Loucy (cell line): ENCODE measurements at regions not wholly inside any gene's neighbourhood (a gene's known extent, or its start where the extent isn't known, plus 50 kb on each side); places are given as distances from the start of the nearest gene placed in this dataset.
"Not testable (repeated sequence)": the region's sequence is repeated elsewhere in the genome, so short reads cannot be mapped to it uniquely, and the experiment has no call there.

ENCODE experiments used
- CTCF ChIP-seq: fragments of 200-600 bp; sonication (generic); conservative IDR thresholded peaks from 2 replicates; pipeline ENCODE4 v1.5.1; 2014; ENCODE audit warnings: mild to moderate bottlenecking, antibody characterized with exemption, low read length
- EZH2phosphoT487 ChIP-seq: fragments of 200-600 bp; IDR thresholded peaks from 2 replicates; pipeline ENCODE4 v1.6.1; 2018; ENCODE audit warnings: antibody characterized with exemption, mild to moderate bottlenecking, moderate library complexity, borderline replicate concordance

- not testable (repeated sequence) for TF ChIP-seq CTCF, EZH2phosphoT487
Observed at GRCh38 chr21:5019120-5019519, 5502.3 kb upstream of the TPTE start.
